Lower leg skin (tissue), 4 donors: ENCODE measurements at regions not wholly inside any gene's neighbourhood (a gene's known extent, or its start where the extent isn't known, plus 50 kb on each side); places are given as distances from the start of the nearest gene placed in this dataset.

ENCODE experiments used
- DNase-seq, 2 donors: peaks; one replicate each; pipeline ENCODE4 v3.0.0-alpha.2; 2019; ENCODE audit warnings: low spot score in 2 of 2
- H3K4me3 ChIP-seq: fragments of 200-600 bp; sonication (generic); 2 replicates; pipeline ENCODE4 v1.5.1; 2017; ENCODE audit warnings: mild to moderate bottlenecking, low read depth; ENCODE audit not compliant: poor library complexity, severe bottlenecking
- POLR2A ChIP-seq, 2 donors: fragments of 450-650 bp; IDR thresholded peaks; one replicate each; pipeline ENCODE4 v1.6.1; 2016 to 2017; ENCODE audit warnings: antibody characterized with exemption in 2 of 2, mild to moderate bottlenecking in 1 of 2, moderate library complexity in 1 of 2
- WGBS, 2 donors: methylation state at CpG; one replicate each; pipeline ENCODE4 v1.1.5; 2018; 5-methylcytosine and 5-hydroxymethylcytosine counted together
- intact Hi-C: fragments of 100-400 bp; cut with DNase I; formaldehyde crosslinking; loops from one replicate; pipeline ENCODE4 v1.15.0; 2023; ENCODE audit warnings: low total_unique reads
- TF ChIP-seq, protein P1 (sequence below), 3 donors: fragments of 450-650 bp; IDR thresholded peaks; one replicate each; pipeline ENCODE4 v1.5.1; 2016; ENCODE audit warnings: antibody characterized with exemption in 3 of 3, mild to moderate bottlenecking in 3 of 3, moderate library complexity in 2 of 3

DNA sequence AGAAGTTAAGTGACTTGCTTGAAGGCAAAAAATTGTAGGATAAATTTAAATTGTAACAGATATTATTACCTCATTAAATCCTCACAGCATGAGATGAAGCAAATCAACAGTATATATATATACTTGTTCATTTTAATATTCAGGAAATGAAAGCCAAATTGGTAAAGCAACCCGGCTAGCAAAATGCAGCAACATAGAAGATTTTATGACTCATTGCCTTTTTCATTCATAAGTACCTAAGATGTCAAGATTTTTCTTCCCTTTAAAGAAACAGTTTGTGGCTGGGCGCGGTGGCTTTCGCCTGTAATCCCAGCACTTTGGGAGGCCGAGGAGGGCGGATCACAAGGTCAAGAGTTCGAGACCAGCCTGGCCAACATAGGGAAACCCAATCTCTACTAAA lies 190.5 kb upstream of the NRIP1 start:
- 72 to 85% methylated on average over 7 of the region's 7 CpGs for WGBS, 2 donors
- intact Hi-C loops = no loop called here
- no peak for DNase-seq
- H3K4me3 ChIP-seq = no peak overlapping the region
- TF ChIP-seq, protein P1, sequence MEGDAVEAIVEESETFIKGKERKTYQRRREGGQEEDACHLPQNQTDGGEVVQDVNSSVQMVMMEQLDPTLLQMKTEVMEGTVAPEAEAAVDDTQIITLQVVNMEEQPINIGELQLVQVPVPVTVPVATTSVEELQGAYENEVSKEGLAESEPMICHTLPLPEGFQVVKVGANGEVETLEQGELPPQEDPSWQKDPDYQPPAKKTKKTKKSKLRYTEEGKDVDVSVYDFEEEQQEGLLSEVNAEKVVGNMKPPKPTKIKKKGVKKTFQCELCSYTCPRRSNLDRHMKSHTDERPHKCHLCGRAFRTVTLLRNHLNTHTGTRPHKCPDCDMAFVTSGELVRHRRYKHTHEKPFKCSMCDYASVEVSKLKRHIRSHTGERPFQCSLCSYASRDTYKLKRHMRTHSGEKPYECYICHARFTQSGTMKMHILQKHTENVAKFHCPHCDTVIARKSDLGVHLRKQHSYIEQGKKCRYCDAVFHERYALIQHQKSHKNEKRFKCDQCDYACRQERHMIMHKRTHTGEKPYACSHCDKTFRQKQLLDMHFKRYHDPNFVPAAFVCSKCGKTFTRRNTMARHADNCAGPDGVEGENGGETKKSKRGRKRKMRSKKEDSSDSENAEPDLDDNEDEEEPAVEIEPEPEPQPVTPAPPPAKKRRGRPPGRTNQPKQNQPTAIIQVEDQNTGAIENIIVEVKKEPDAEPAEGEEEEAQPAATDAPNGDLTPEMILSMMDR (IDR thresholded peaks at IDR 0.05) = no peak
- no peak for TF ChIP-seq POLR2A (IDR thresholded peaks at IDR 0.05)

DNA sequence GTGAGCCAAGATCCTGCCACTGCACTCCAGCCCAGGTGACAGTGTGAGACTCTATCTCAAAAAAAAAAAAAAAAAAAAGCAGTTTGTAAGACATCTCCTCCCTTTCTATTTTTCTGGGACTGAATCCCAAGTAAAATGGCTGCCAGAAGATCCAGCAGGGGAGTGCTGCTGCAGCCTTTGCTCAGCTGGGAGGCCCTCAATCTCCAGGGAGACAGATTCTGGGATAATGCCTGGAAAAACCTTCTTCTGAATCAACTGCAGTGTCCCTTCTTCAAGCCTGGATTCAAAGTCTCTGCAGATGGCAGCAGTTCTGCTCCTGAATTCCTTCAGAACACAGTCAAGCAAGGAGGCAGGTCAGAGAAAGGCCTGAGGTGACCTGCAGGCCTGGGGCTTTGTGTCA lies 191.0 kb upstream of the NRIP1 start:
- no peak for TF ChIP-seq POLR2A (IDR thresholded peaks at IDR 0.05)
- TF ChIP-seq, protein P1 (IDR thresholded peaks at IDR 0.05) = no peak
- no peak for DNase-seq
- H3K4me3 ChIP-seq = no peak overlapping the region
- intact Hi-C loops = no loop called here

DNA sequence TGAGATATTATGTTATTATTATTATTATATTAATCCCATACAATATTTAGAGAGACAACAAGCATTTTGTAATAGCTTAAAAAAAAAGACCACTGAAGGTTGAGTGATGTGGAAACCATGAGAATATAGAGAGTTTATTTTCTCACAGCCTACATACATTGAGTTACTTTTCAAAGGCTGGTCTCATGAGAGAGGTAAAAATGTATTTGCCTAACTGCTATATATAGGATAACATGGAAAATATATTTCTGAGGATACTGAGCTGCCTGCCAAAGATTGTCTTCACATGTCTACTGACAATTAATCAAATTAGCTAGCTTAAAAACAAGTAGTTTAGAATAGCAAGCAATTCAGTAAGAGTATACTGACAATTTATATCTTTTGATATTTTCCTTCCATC lies 192.2 kb upstream of the NRIP1 start:
- no peak overlapping the region for H3K4me3 ChIP-seq
- TF ChIP-seq POLR2A (IDR thresholded peaks at IDR 0.05) = no peak
- TF ChIP-seq, protein P1 (IDR thresholded peaks at IDR 0.05) = no peak
- DNase-seq = no peak
- intact Hi-C loops = no loop called here

DNA sequence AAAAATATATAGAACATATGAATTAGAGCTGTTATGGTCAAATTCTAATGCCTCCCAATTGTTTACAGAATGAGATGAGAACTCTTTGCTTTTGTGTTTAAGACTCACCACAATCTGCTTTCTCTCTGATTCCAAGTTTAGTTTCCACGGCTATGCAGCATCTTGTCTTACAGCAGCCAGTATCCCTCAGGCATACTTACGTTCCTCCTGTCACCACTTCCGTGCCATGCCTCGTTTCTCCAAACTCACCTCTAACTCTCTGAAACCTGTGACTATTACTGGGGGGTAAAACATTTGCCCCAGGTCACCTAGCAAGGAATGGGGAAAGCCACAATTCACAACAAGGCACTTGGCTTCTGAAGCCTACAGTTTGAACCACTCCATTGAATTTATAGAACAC lies 192.8 kb upstream of the NRIP1 start:
- H3K4me3 ChIP-seq = no peak overlapping the region
- WGBS, 2 donors = 47 to 78% methylated on average over 4 of the region's 4 CpGs
- DNase-seq = no peak
- intact Hi-C loops = no loop called here
- TF ChIP-seq POLR2A (IDR thresholded peaks at IDR 0.05) = no peak
- TF ChIP-seq, protein P1 (IDR thresholded peaks at IDR 0.05) = no peak

DNA sequence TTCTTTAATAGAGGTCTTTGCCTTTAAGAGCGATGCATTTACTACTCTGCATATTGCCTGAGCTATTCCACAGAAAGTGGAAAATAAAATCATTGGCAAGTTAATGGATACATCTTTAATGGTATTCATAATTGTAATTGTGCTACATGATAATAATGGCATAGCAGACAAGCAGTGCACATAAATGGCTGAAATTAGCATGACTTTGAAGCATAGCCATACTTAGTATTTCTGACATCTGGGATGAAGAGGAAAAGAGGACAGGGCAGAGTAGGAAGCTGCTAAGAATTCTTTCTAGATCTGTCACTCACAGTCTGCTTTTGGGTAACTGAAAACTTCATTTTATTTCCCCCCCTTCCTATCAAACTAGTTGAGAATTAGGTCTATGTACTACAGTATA lies 195.0 kb upstream of the NRIP1 start:
- no peak overlapping the region for H3K4me3 ChIP-seq
- intact Hi-C loops = no loop called here
- 96 to 97% methylated on average over 1 of the region's 1 CpG for WGBS, 2 donors
- no peak for TF ChIP-seq POLR2A (IDR thresholded peaks at IDR 0.05)
- TF ChIP-seq, protein P1 (IDR thresholded peaks at IDR 0.05) = no peak
- DNase-seq = no peak

DNA sequence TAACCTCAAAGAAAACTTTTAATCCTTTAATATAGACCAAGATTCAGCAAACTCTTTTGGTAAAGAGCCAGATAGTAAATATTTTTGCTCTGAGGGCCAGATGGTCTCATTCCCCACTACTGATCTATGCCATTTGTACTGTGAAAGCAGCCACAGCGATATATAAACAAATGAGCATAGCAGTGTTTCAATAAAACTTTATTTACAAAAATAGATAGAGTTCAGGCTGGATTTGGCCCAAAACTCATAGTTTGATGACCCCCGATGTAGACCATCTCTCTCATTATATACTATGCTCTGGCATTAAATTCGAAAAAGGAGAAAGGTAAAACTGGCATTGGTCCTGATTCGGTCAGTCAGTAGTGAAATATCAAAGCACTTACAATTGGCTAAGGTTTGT lies 195.8 kb upstream of the NRIP1 start:
- no peak for TF ChIP-seq POLR2A (IDR thresholded peaks at IDR 0.05)
- TF ChIP-seq, protein P1 (IDR thresholded peaks at IDR 0.05) = no peak
- intact Hi-C loops = no loop called here
- no peak for DNase-seq
- 90 to 91% methylated on average over 4 of the region's 4 CpGs for WGBS, 2 donors
- H3K4me3 ChIP-seq = no peak overlapping the region
